HCT116 (cell line): ENCODE measurements at regions not wholly inside any gene's neighbourhood (a gene's known extent, or its start where the extent isn't known, plus 50 kb on each side); places are given as distances from the start of the nearest gene placed in this dataset.
A peak's percentile ranks its signal among the peaks of the same experiment; 100 is the strongest.

Experiments used
- ATAC-seq: fragments of 200-7000 bp; cut with Tn5 transposase; 2 replicates; pipeline ENCODE4 v1.9.1; 2020; ENCODE audit warnings: mild to moderate bottlenecking, moderate library complexity
- BruUV-seq: library from RNA; stranded (reverse); fragments of 400-500 nt; replicated peaks from 2 replicates; lab custom pipeline; 2021; lab: Mats Ljungman, UMichigan
- CTCF ChIA-PET: fragments of 300-600 bp; sonication (Branson Sonifier 250); formaldehyde crosslinking; loops from one replicate; lab custom pipeline; 2021; ENCODE audit warnings: antibody characterized with exemption; lab: Charles Lee
- POLR2A ChIA-PET: fragments of 300-600, 350-600 bp; sonication (Branson Sonifier 250); formaldehyde crosslinking; loops from one replicate; lab custom pipeline; 2021; ENCODE audit warnings: antibody characterized with exemption; lab: Charles Lee
- RAD21 ChIA-PET, 2 experiments: fragments of 300-600 bp; sonication (Branson Sonifier 250); formaldehyde crosslinking; loops; one replicate each; lab custom pipeline; 2023; ENCODE audit warnings: low total read pairs in 2 of 2; ENCODE audit not compliant: uncharacterized antibody in 2 of 2, unreplicated experiment in 2 of 2, low non-redundant PET in 1 of 2; lab: Charles Lee
- DNase-seq: peaks from one replicate; pipeline ENCODE4 v3.0.0-alpha.2; 2010; ENCODE audit warnings: low read depth, low spot score
- H2AFZ ChIP-seq: fragments of 200-600 bp; shearing (Covaris generic), sonication (generic); 2 replicates; pipeline ENCODE4 v1.6.1; 2017; ENCODE audit warnings: low read depth, mixed run types, mixed read lengths, antibody characterized with exemption, low read length; ENCODE audit not compliant: poor library complexity, severe bottlenecking
- H3K27ac ChIP-seq: 2 replicates; pipeline ENCODE4 v1.5.1; 2012; ENCODE audit warnings: low read depth, low read length
- H3K27me3 ChIP-seq: fragments of 200-600 bp; sonication (generic); 2 replicates; pipeline ENCODE4 v1.6.1; 2016; ENCODE audit warnings: mixed run types, low read length, mixed read lengths; ENCODE audit not compliant: insufficient read depth
- H3K36me3 ChIP-seq, 2 experiments: fragments of 200-500 bp in 1 of 2; fragments of 200-600 bp in 1 of 2; sonication (Bioruptor generic) in 1 of 2; sonication (generic) in 1 of 2; 2 replicates each; pipeline versions ENCODE4 v1.5.1 to v1.6.1; 2014 to 2016; ENCODE audit warnings: low read length in 2 of 2, inconsistent platforms in 1 of 2, mixed read lengths in 1 of 2, mixed run types in 1 of 2; ENCODE audit not compliant: insufficient read depth in 2 of 2, control insufficient read depth in 1 of 2
- H3K4me1 ChIP-seq, 2 experiments: fragments of 200-600 bp in 1 of 2; sonication (generic) in 1 of 2; 2 replicates each; pipeline versions ENCODE4 v1.5.1 to v1.6.1; 2012 to 2017; ENCODE audit warnings: low read length in 2 of 2, inconsistent platforms in 1 of 2, mild to moderate bottlenecking in 1 of 2, mixed read lengths in 1 of 2, mixed run types in 1 of 2, moderate library complexity in 1 of 2; ENCODE audit not compliant: insufficient read depth in 2 of 2, control insufficient read depth in 1 of 2
- H3K4me2 ChIP-seq: fragments of 200-600 bp; sonication (generic); 2 replicates; pipeline ENCODE4 v1.6.1; 2017; ENCODE audit warnings: mixed run types, low read length, mixed read lengths
- H3K4me3 ChIP-seq, 2 experiments: fragments of 200-600 bp in 1 of 2; sonication (generic) in 1 of 2; replicated peaks in 1 of 2; 2 replicates each; pipeline ENCODE4 v1.5.1; 2011 to 2016; ENCODE audit warnings: low read length in 2 of 2, control low read depth in 1 of 2, low read depth in 1 of 2, mild to moderate bottlenecking in 1 of 2, mixed read lengths in 1 of 2, mixed run types in 1 of 2
- H3K79me2 ChIP-seq: fragments of 200-600 bp; sonication (generic); 2 replicates; pipeline ENCODE4 v1.6.1; 2017; ENCODE audit warnings: mild to moderate bottlenecking, mixed run types, low read length, moderate library complexity, mixed read lengths; ENCODE audit not compliant: insufficient read depth
- H3K9ac ChIP-seq: fragments of 200-600 bp; sonication (generic); 2 replicates; pipeline ENCODE4 v1.6.1; 2016; ENCODE audit warnings: low read length, mixed read lengths
- H3K9me2 ChIP-seq: fragments of 200-600 bp; sonication (generic), shearing (Covaris generic); 2 replicates; pipeline ENCODE4 v1.6.1; 2017; ENCODE audit warnings: mixed run types, mild to moderate bottlenecking, moderate library complexity; ENCODE audit not compliant: insufficient read depth
- H3K9me3 ChIP-seq, 2 experiments: fragments of 200-500 bp in 1 of 2; fragments of 200-600 bp in 1 of 2; sonication (Bioruptor generic) in 1 of 2; sonication (generic) in 1 of 2; 2 replicates each; pipeline ENCODE4 v1.6.1; 2014 to 2017; ENCODE audit warnings: low read length in 2 of 2, mixed read lengths in 2 of 2, inconsistent platforms in 1 of 2, low read depth in 1 of 2, mild to moderate bottlenecking in 1 of 2, mixed run types in 1 of 2, moderate library complexity in 1 of 2; ENCODE audit not compliant: control insufficient read depth in 1 of 2, insufficient read depth in 1 of 2
- H4K20me1 ChIP-seq: fragments of 200-600 bp; sonication (generic), shearing (Covaris generic); 2 replicates; pipeline ENCODE4 v1.6.1; 2017; ENCODE audit warnings: mixed run types, mild to moderate bottlenecking, moderate library complexity; ENCODE audit not compliant: insufficient read depth
- CEBPB ChIP-seq: IDR thresholded peaks from 2 replicates; pipeline ENCODE4 v1.6.1; 2012; ENCODE audit warnings: low read depth
- EGR1 ChIP-seq: IDR thresholded peaks from 2 replicates; pipeline ENCODE4 v1.6.1; 2012; ENCODE audit warnings: low read depth
- EZH2 ChIP-seq: fragments of 200-600 bp; sonication (generic); IDR thresholded peaks from 2 replicates; pipeline ENCODE4 v1.6.1; 2017; ENCODE audit warnings: antibody characterized with exemption, mixed run types
- EZH2phosphoT487 ChIP-seq: fragments of 200-600 bp; IDR thresholded peaks from 2 replicates; pipeline ENCODE4 v1.6.1; 2018; ENCODE audit warnings: antibody characterized with exemption, borderline replicate concordance
- FOSL1 ChIP-seq: IDR thresholded peaks from 2 replicates; pipeline ENCODE4 v1.6.1; 2012; ENCODE audit warnings: low read depth
- JUND ChIP-seq: IDR thresholded peaks from 2 replicates; pipeline ENCODE4 v1.6.1; 2012
- POLR2A ChIP-seq: IDR thresholded peaks from 2 replicates; pipeline ENCODE4 v1.7.0; 2011; ENCODE audit warnings: borderline replicate concordance; ENCODE audit not compliant: insufficient read depth, insufficient read length; ENCODE audit errors: extremely low read depth
- POLR2AphosphoS5 ChIP-seq: IDR thresholded peaks from 2 replicates; pipeline ENCODE4 v1.6.1; 2011; ENCODE audit warnings: mild to moderate bottlenecking, low read depth, low read length, moderate library complexity
- SIN3A ChIP-seq: IDR thresholded peaks from 2 replicates; pipeline ENCODE4 v1.6.1; 2012; ENCODE audit warnings: low read depth
- SP1 ChIP-seq: IDR thresholded peaks from 2 replicates; pipeline ENCODE4 v1.6.1; 2012; ENCODE audit warnings: low read depth
- SRF ChIP-seq: IDR thresholded peaks from 2 replicates; pipeline ENCODE4 v1.6.1; 2012; ENCODE audit warnings: low read depth
- TCF7L2 ChIP-seq: IDR thresholded peaks from 2 replicates; pipeline ENCODE4 v1.7.0; 2011; ENCODE audit warnings: borderline replicate concordance, inconsistent platforms; ENCODE audit not compliant: insufficient read depth, insufficient read length; ENCODE audit errors: extremely low read depth
- YY1 ChIP-seq: IDR thresholded peaks from 2 replicates; pipeline ENCODE4 v1.6.1; 2011; ENCODE audit warnings: low read length, low read depth, moderate library complexity, mild to moderate bottlenecking; ENCODE audit not compliant: insufficient replicate concordance; ENCODE audit errors: extremely low read depth
- ZFX ChIP-seq: fragments of 450-650 bp; IDR thresholded peaks from 2 replicates; pipeline ENCODE4 v1.6.1; 2017
- ZNF274 ChIP-seq: fragments of 200-500 bp; sonication (Bioruptor generic); IDR thresholded peaks from 2 replicates; pipeline ENCODE4 v1.6.1; 2014; ENCODE audit warnings: mild to moderate bottlenecking, low read depth, low read length, inconsistent platforms
- intact Hi-C: fragments of 100-400 bp; cut with micrococcal nuclease; formaldehyde crosslinking; loops from 2 replicates; pipeline ENCODE4 v1.10.0; 2022
- TF ChIP-seq, protein P1 (sequence below), 3 experiments: fragments of 200-600 bp in 1 of 3; sonication (generic) in 1 of 3; IDR thresholded peaks in 2 of 3; conservative IDR thresholded peaks in 1 of 3; 2 replicates each; pipeline ENCODE4 v1.5.1; 2012 to 2017; ENCODE audit warnings: low read depth in 2 of 3, low read length in 2 of 3, antibody characterized with exemption in 1 of 3, borderline replicate concordance in 1 of 3, control low read depth in 1 of 3, mild to moderate bottlenecking in 1 of 3, mixed read lengths in 1 of 3, mixed run types in 1 of 3, moderate library complexity in 1 of 3; ENCODE audit not compliant: insufficient read depth in 1 of 3
- TF ChIP-seq, protein P2 (sequence below): IDR thresholded peaks from 2 replicates; pipeline ENCODE4 v1.6.1; 2012; ENCODE audit warnings: low read depth
- TF ChIP-seq, protein P3 (sequence below): IDR thresholded peaks from 2 replicates; pipeline ENCODE4 v1.6.1; 2012
- TF ChIP-seq, protein P4 (sequence below): IDR thresholded peaks from 2 replicates; pipeline ENCODE4 v1.6.1; 2011; ENCODE audit warnings: mild to moderate bottlenecking, low read length, moderate library complexity; ENCODE audit not compliant: insufficient replicate concordance; ENCODE audit errors: extremely low read depth

DNA sequence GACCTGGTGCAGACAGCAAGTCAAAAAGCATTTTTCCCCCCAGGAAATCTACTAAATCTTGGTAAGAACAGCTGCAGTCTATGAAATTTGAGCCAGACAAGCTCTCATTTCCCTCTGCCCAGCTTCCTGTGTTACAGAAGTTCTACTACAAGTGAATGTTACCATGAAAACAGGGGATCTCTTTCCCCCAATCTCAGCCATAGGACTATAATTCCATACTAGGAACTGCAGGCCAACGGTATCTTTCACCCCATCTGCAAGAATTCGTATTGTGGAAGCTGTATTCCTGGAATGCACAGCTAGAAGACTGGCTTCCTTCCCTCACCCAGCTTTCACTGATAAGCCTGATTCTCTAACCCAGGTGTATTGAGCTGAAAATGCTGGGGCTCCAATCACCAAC is 1655.4 kb downstream of the BRINP3 start:
- POLR2A ChIA-PET: no interaction called here
- TF ChIP-seq TCF7L2 (no peak), ZFX (no peak), SP1 (no peak), CEBPB (no peak), EGR1 (no peak), YY1 (no peak), POLR2AphosphoS5 (no peak), SIN3A (no peak), JUND (no peak), FOSL1 (no peak), POLR2A (no peak), SRF (no peak), ZNF274 (no peak), EZH2phosphoT487 (no peak), EZH2 (no peak)
- TF ChIP-seq, protein P1, sequence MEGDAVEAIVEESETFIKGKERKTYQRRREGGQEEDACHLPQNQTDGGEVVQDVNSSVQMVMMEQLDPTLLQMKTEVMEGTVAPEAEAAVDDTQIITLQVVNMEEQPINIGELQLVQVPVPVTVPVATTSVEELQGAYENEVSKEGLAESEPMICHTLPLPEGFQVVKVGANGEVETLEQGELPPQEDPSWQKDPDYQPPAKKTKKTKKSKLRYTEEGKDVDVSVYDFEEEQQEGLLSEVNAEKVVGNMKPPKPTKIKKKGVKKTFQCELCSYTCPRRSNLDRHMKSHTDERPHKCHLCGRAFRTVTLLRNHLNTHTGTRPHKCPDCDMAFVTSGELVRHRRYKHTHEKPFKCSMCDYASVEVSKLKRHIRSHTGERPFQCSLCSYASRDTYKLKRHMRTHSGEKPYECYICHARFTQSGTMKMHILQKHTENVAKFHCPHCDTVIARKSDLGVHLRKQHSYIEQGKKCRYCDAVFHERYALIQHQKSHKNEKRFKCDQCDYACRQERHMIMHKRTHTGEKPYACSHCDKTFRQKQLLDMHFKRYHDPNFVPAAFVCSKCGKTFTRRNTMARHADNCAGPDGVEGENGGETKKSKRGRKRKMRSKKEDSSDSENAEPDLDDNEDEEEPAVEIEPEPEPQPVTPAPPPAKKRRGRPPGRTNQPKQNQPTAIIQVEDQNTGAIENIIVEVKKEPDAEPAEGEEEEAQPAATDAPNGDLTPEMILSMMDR (IDR thresholded peaks at IDR 0.05 in 2 of 3, conservative IDR thresholded peaks at IDR 0.05 in 1 of 3; ENCODE audit: borderline replicate concordance in 1 of 3, insufficient read depth in 1 of 3, low read depth in 2 of 3, low read length in 2 of 3): no peak
- TF ChIP-seq, protein P2, sequence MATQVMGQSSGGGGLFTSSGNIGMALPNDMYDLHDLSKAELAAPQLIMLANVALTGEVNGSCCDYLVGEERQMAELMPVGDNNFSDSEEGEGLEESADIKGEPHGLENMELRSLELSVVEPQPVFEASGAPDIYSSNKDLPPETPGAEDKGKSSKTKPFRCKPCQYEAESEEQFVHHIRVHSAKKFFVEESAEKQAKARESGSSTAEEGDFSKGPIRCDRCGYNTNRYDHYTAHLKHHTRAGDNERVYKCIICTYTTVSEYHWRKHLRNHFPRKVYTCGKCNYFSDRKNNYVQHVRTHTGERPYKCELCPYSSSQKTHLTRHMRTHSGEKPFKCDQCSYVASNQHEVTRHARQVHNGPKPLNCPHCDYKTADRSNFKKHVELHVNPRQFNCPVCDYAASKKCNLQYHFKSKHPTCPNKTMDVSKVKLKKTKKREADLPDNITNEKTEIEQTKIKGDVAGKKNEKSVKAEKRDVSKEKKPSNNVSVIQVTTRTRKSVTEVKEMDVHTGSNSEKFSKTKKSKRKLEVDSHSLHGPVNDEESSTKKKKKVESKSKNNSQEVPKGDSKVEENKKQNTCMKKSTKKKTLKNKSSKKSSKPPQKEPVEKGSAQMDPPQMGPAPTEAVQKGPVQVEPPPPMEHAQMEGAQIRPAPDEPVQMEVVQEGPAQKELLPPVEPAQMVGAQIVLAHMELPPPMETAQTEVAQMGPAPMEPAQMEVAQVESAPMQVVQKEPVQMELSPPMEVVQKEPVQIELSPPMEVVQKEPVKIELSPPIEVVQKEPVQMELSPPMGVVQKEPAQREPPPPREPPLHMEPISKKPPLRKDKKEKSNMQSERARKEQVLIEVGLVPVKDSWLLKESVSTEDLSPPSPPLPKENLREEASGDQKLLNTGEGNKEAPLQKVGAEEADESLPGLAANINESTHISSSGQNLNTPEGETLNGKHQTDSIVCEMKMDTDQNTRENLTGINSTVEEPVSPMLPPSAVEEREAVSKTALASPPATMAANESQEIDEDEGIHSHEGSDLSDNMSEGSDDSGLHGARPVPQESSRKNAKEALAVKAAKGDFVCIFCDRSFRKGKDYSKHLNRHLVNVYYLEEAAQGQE: no peak
- TF ChIP-seq, protein P3, sequence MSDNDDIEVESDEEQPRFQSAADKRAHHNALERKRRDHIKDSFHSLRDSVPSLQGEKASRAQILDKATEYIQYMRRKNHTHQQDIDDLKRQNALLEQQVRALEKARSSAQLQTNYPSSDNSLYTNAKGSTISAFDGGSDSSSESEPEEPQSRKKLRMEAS: no peak
- TF ChIP-seq, protein P4, sequence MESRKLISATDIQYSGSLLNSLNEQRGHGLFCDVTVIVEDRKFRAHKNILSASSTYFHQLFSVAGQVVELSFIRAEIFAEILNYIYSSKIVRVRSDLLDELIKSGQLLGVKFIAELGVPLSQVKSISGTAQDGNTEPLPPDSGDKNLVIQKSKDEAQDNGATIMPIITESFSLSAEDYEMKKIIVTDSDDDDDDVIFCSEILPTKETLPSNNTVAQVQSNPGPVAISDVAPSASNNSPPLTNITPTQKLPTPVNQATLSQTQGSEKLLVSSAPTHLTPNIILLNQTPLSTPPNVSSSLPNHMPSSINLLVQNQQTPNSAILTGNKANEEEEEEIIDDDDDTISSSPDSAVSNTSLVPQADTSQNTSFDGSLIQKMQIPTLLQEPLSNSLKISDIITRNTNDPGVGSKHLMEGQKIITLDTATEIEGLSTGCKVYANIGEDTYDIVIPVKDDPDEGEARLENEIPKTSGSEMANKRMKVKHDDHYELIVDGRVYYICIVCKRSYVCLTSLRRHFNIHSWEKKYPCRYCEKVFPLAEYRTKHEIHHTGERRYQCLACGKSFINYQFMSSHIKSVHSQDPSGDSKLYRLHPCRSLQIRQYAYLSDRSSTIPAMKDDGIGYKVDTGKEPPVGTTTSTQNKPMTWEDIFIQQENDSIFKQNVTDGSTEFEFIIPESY: no peak
- CTCF ChIA-PET: no interaction called here
- Histone ChIP-seq H3K4me2 (no peak overlapping the region), H3K36me3 (no peaks in the 10 kb centered on the region), H3K9me3 (no peaks in the 10 kb centered on the region), H3K27me3 (no peaks in the 10 kb centered on the region), H3K4me3 (no peak overlapping the region), H3K9ac (no peak overlapping the region), H3K27ac (no peak overlapping the region), H2AFZ (peak overlapping the region; percentile 12), H3K4me1 (no peaks in the 10 kb centered on the region), H3K79me2 (no peaks in the 10 kb centered on the region), H3K9me2 (no peaks in the 10 kb centered on the region), H4K20me1 (no peaks in the 10 kb centered on the region)
- intact Hi-C loops: no loop called here
- DNase-seq (no peak), ATAC-seq (no peak)
- no TSS peak for BruUV-seq
- RAD21 ChIA-PET: no interaction called here
